ENCODE measurements at regions not wholly inside any gene's neighbourhood (a gene's known extent, or its start where the extent isn't known, plus 50 kb on each side); places are given as distances from the start of the nearest gene placed in this dataset.

DNA sequence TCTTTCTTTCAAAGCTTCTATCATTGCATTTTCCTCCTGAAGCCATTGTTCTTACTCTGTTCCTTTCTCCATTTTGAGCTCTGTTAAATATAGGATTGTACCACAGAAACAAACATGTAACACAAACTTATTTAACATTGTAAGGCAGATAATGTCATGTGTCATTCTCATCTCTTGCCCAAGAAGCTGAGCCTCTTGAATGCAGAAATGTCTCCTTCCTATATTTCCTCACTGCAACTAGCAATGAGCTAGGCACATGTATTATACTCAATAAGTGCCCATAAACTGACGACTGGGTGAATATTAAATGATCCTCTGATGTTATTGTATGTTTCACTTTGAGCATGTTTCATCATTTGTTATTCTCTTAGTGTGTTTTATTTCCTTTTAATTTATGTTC is 56.7 kb upstream of the SLC7A11 start:
- no peak for DNase-seq

DNA sequence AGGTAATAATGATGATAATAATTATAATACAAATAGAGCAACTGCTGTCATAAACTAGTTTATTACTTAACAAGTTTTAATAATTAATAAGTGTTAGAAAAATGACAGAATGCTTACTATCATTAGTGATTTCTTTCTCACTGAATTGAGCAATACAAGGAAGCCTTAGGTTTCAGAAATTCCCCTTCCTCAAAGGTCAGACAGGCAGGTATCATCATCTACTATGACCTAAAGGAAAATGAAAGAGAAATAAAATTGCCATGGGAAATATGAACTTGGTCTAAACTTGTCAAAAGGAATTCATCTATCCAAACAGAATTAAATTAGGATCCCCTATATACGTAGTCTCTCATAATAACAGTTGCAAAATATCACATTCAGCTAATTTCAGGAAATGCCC is 56.3 kb upstream of the SLC7A11 start:
- DNase-seq: no peak

DNA sequence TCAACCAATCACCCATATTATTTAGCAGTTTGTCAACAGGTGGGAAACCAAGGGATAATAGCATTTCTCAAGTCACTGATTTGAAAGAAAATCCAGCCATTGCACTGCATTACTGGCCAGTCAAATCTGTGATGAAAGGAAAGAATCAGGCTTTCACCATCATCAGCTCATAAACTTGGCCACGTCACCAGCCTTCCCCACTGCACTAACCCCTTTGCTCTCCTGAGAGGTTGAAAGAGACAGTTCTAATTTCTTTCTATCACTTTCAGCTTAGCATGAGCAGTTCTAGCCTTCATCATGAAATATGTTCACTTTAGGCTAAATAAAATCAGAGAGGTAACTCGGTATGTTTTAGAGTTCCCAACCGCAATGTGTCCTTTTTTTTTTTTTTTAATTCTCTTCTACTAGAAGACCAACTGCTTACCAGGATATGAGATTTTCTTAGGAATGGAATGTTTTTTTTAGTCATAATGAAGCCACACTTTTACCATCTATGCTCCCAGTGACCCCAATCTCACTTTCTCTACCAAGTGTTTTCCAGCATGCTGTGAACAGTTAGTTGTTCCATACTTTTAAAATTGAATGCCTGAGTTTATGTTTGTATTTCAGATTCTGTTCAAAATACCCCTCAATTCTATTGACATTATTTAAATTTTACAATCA is 55.7 kb upstream of the SLC7A11 start:
- no peak for DNase-seq

- no peak for DNase-seq
These were observed 50.2 kb upstream of the SLC7A11 start for GRCh38 chr4:138292321-138292720.

Measured in NCI-H1694 treated with DMSO at 0.1 percent for 48 hours (cell line).